ENCODE measurements at regions not wholly inside any gene's neighbourhood (a gene's known extent, or its start where the extent isn't known, plus 50 kb on each side); places are given as distances from the start of the nearest gene placed in this dataset.

GRCh38 chr1:234871039-234871709 lies 257.5 kb downstream of the TOMM20 start:
- Mint-ChIP-seq H3K9me3 (no peaks in the 10 kb centered on the region), H3K27me3 (ENCODE audit: low read depth) (no peaks in the 10 kb centered on the region), H3K27ac (ENCODE audit: unreplicated experiment) (no peak overlapping the region), H3K36me3 (ENCODE audit: low read depth) (no peaks in the 10 kb centered on the region), H3K4me3 (no peak overlapping the region), H3K4me1 (peaks cover 34% of the 10 kb centered on the region)
- no peak for DNase-seq (ENCODE audit: low read depth, low spot score)
- TF ChIP-seq CTCF (conservative IDR thresholded peaks at IDR 0.05) = no peak

- TF ChIP-seq CTCF (conservative IDR thresholded peaks at IDR 0.05) = no peak
- no peak overlapping the region for H3K4me3 Mint-ChIP-seq
- peak overlapping the region; percentile 60 for H3K27ac Mint-ChIP-seq (ENCODE audit: unreplicated experiment)
- no peaks in the 10 kb centered on the region for H3K27me3 Mint-ChIP-seq (ENCODE audit: low read depth)
- H3K36me3 Mint-ChIP-seq (ENCODE audit: low read depth) = no peaks in the 10 kb centered on the region
- H3K4me1 Mint-ChIP-seq = peaks cover 33% of the 10 kb centered on the region
- no peak for DNase-seq (ENCODE audit: low read depth, low spot score)
- no peaks in the 10 kb centered on the region for H3K9me3 Mint-ChIP-seq
Measured at GRCh38 chr1:234870020-234870981, 258.3 kb downstream of the TOMM20 start.

- H3K27me3 Mint-ChIP-seq (ENCODE audit: low read depth) = no peaks in the 10 kb centered on the region
- H3K4me1 Mint-ChIP-seq = peaks cover 26% of the 10 kb centered on the region
- TF ChIP-seq CTCF (conservative IDR thresholded peaks at IDR 0.05) = no peak
- peak overlapping the region; percentile 60 for H3K27ac Mint-ChIP-seq (ENCODE audit: unreplicated experiment)
- DNase-seq (ENCODE audit: low read depth, low spot score) = no peak
- no peak overlapping the region for H3K4me3 Mint-ChIP-seq
- no peaks in the 10 kb centered on the region for H3K9me3 Mint-ChIP-seq
- H3K36me3 Mint-ChIP-seq (ENCODE audit: low read depth) = no peaks in the 10 kb centered on the region
Measured at GRCh38 chr1:234869182-234870019, 259.2 kb downstream of the TOMM20 start.

- H3K4me1 Mint-ChIP-seq = peaks cover 22% of the 10 kb centered on the region
- no peak for DNase-seq (ENCODE audit: low read depth, low spot score)
- no peaks in the 10 kb centered on the region for H3K27me3 Mint-ChIP-seq (ENCODE audit: low read depth)
- H3K36me3 Mint-ChIP-seq (ENCODE audit: low read depth) = no peaks in the 10 kb centered on the region
- peak overlapping the region; percentile 59 for H3K27ac Mint-ChIP-seq (ENCODE audit: unreplicated experiment)
- H3K4me3 Mint-ChIP-seq = no peak overlapping the region
- H3K9me3 Mint-ChIP-seq = no peaks in the 10 kb centered on the region
- no peak for TF ChIP-seq CTCF (conservative IDR thresholded peaks at IDR 0.05)
Measured at GRCh38 chr1:234868296-234869147, 258.5 kb upstream of the IRF2BP2 start.

All from neural crest cell (in vitro differentiated cells).